ENCODE measurements at regions not wholly inside any gene's neighbourhood (a gene's known extent, or its start where the extent isn't known, plus 50 kb on each side); places are given as distances from the start of the nearest gene placed in this dataset.

GRCh38 chr14:86462193-86462753, 932.3 kb downstream of the FLRT2 start:
- peak; percentile 34 for TF ChIP-seq CTCF (IDR thresholded peaks at IDR 0.05; ENCODE audit: low read depth, low read length, missing control alignments)
- no peak for DNase-seq (ENCODE audit: low read depth)
- no peak overlapping the region for H3K4me3 ChIP-seq (ENCODE audit: low read depth, low read length)
- in situ Hi-C loops (cut with HindIII; ENCODE audit: low sequenced_read_pairs): no loop called here

GRCh38 chr14:86457481-86458135, 927.7 kb downstream of the FLRT2 start:
- TF ChIP-seq CTCF (IDR thresholded peaks at IDR 0.05; ENCODE audit: low read depth, low read length, missing control alignments): no peak
- in situ Hi-C loops (cut with HindIII; ENCODE audit: low sequenced_read_pairs): no loop called here
- H3K4me3 ChIP-seq (ENCODE audit: low read depth, low read length): no peak overlapping the region
- no peak for DNase-seq (ENCODE audit: low read depth)

GRCh38 chr14:86450085-86450484, 920.1 kb downstream of the FLRT2 start:
- no peak overlapping the region for H3K4me3 ChIP-seq (ENCODE audit: low read depth, low read length)
- no peak for TF ChIP-seq CTCF (IDR thresholded peaks at IDR 0.05; ENCODE audit: low read depth, low read length, missing control alignments)
- no peak for DNase-seq (ENCODE audit: low read depth)
- in situ Hi-C loops (cut with HindIII; ENCODE audit: low sequenced_read_pairs): no loop called here

GRCh38 chr14:86442135-86442534, 912.2 kb downstream of the FLRT2 start:
- no peak for DNase-seq (ENCODE audit: low read depth)
- no peak overlapping the region for H3K4me3 ChIP-seq (ENCODE audit: low read depth, low read length)
- in situ Hi-C loops (cut with HindIII; ENCODE audit: low sequenced_read_pairs): no loop called here
- TF ChIP-seq CTCF (IDR thresholded peaks at IDR 0.05; ENCODE audit: low read depth, low read length, missing control alignments): no peak

GRCh38 chr14:86430853-86431252, 900.9 kb downstream of the FLRT2 start:
- no peak for DNase-seq (ENCODE audit: low read depth)
- TF ChIP-seq CTCF (IDR thresholded peaks at IDR 0.05; ENCODE audit: low read depth, low read length, missing control alignments): no peak
- in situ Hi-C loops (cut with HindIII; ENCODE audit: low sequenced_read_pairs): no loop called here
- H3K4me3 ChIP-seq (ENCODE audit: low read depth, low read length): no peak overlapping the region

GRCh38 chr14:86423214-86423613, 893.3 kb downstream of the FLRT2 start:
- in situ Hi-C loops (cut with HindIII; ENCODE audit: low sequenced_read_pairs): no loop called here
- no peak for TF ChIP-seq CTCF (IDR thresholded peaks at IDR 0.05; ENCODE audit: low read depth, low read length, missing control alignments)
- DNase-seq (ENCODE audit: low read depth): no peak
- H3K4me3 ChIP-seq (ENCODE audit: low read depth, low read length): no peak overlapping the region

Measured in astrocyte of the cerebellum (primary cell).